ENCODE measurements at regions not wholly inside any gene's neighbourhood (a gene's known extent, or its start where the extent isn't known, plus 50 kb on each side); places are given as distances from the start of the nearest gene placed in this dataset.

DNA sequence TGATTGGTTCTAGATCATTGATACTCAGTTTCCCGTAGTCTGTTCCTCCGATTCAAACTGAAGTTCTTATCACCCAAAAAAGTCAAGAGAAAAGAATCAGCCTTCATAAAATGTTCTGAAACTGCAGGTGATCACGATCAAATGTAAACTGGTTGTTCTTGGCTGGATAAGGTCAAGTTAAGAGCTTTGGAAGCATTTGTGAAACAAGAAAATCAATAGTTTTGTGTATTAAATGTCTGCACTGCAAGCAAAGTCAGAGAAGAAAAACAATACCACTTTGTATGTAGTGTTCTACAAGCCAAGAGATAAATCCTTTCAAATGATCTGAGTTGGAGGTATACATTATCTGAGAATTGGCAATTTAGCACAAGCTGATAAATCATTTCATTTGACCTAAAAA, 710.3 kb downstream of the SORCS1 start:
- TF ChIP-seq, protein P1, sequence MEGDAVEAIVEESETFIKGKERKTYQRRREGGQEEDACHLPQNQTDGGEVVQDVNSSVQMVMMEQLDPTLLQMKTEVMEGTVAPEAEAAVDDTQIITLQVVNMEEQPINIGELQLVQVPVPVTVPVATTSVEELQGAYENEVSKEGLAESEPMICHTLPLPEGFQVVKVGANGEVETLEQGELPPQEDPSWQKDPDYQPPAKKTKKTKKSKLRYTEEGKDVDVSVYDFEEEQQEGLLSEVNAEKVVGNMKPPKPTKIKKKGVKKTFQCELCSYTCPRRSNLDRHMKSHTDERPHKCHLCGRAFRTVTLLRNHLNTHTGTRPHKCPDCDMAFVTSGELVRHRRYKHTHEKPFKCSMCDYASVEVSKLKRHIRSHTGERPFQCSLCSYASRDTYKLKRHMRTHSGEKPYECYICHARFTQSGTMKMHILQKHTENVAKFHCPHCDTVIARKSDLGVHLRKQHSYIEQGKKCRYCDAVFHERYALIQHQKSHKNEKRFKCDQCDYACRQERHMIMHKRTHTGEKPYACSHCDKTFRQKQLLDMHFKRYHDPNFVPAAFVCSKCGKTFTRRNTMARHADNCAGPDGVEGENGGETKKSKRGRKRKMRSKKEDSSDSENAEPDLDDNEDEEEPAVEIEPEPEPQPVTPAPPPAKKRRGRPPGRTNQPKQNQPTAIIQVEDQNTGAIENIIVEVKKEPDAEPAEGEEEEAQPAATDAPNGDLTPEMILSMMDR (optimal IDR thresholded peaks at IDR 0.05 in 1 of 3, IDR thresholded peaks at IDR 0.05 in 1 of 3, conservative IDR thresholded peaks at IDR 0.05 in 1 of 3; ENCODE audit: extremely low read depth in 1 of 3, insufficient read depth in 2 of 3, low read length in 3 of 3), result no peak
- no peak for TF ChIP-seq EZH2 (IDR thresholded peaks at IDR 0.05; ENCODE audit: low read length)

Data from keratinocyte (primary cell).